ENCODE measurements at regions not wholly inside any gene's neighbourhood (a gene's known extent, or its start where the extent isn't known, plus 50 kb on each side); places are given as distances from the start of the nearest gene placed in this dataset.
A peak's percentile ranks its signal among the peaks of the same experiment; 100 is the strongest.
"Not testable (repeated sequence)": the region's sequence is repeated elsewhere in the genome, so short reads cannot be mapped to it uniquely, and the experiment has no call there.

- no peak for DNase-seq (ENCODE audit: low read depth)
These were observed 80.0 kb downstream of the SHOX2 start for GRCh38 chr3:158026236-158026635.

- not testable (repeated sequence) for DNase-seq (ENCODE audit: low read depth)
These were observed 86.3 kb downstream of the SHOX2 start for GRCh38 chr3:158019897-158020296.

- no peak for DNase-seq (ENCODE audit: low read depth)
These were observed 87.8 kb downstream of the SHOX2 start for GRCh38 chr3:158018462-158018861.

- DNase-seq (ENCODE audit: low read depth): no peak
These were observed 93.3 kb downstream of the SHOX2 start for GRCh38 chr3:158012901-158013300.

- no peak for DNase-seq (ENCODE audit: low read depth)
These were observed 100.7 kb downstream of the SHOX2 start for GRCh38 chr3:158005391-158006100.

GRCh38 chr3:157999246-157999645, 107.0 kb downstream of the SHOX2 start:
- DNase-seq (ENCODE audit: low read depth): no peak

GRCh38 chr3:157982359-157982758, 123.9 kb downstream of the SHOX2 start:
- no peak for DNase-seq (ENCODE audit: low read depth)

- no peak for DNase-seq (ENCODE audit: low read depth)
These were observed 124.4 kb downstream of the SHOX2 start for GRCh38 chr3:157981819-157982218.

- DNase-seq (ENCODE audit: low read depth): no peak
These were observed 127.2 kb downstream of the SHOX2 start for GRCh38 chr3:157979022-157979421.

GRCh38 chr3:157961665-157962064, 144.6 kb downstream of the SHOX2 start:
- no peak for DNase-seq (ENCODE audit: low read depth)

- DNase-seq (ENCODE audit: low read depth): no peak
These were observed 147.8 kb downstream of the SHOX2 start for GRCh38 chr3:157958457-157958856.

- DNase-seq (ENCODE audit: low read depth): no peak
These were observed 149.4 kb downstream of the SHOX2 start for GRCh38 chr3:157956850-157957249.

GRCh38 chr3:157956176-157956575, 150.0 kb downstream of the SHOX2 start:
- no peak for DNase-seq (ENCODE audit: low read depth)

GRCh38 chr3:157953565-157953964, 152.7 kb downstream of the SHOX2 start:
- no peak for DNase-seq (ENCODE audit: low read depth)

GRCh38 chr3:157948605-157949383, 157.4 kb downstream of the SHOX2 start:
- no peak for DNase-seq (ENCODE audit: low read depth)

- DNase-seq (ENCODE audit: low read depth): no peak
These were observed 167.1 kb downstream of the SHOX2 start for GRCh38 chr3:157939166-157939565.

GRCh38 chr3:157938154-157938779, 168.0 kb downstream of the SHOX2 start:
- DNase-seq (ENCODE audit: low read depth): peak; percentile 28

- DNase-seq (ENCODE audit: low read depth): no peak
These were observed 174.7 kb downstream of the SHOX2 start for GRCh38 chr3:157931517-157931916.

GRCh38 chr3:157930000-157930780, 176.0 kb downstream of the SHOX2 start:
- no peak for DNase-seq (ENCODE audit: low read depth)

- no peak for DNase-seq (ENCODE audit: low read depth)
These were observed 179.4 kb downstream of the SHOX2 start for GRCh38 chr3:157926822-157927221.

- no peak for DNase-seq (ENCODE audit: low read depth)
These were observed 183.6 kb downstream of the SHOX2 start for GRCh38 chr3:157922614-157923013.

- no peak for DNase-seq (ENCODE audit: low read depth)
These were observed 184.4 kb downstream of the SHOX2 start for GRCh38 chr3:157921811-157922210.

Measured in GM04504 (cell line).